CD4-positive, alpha-beta T cell treated with Interleukin-4 for 1 hour (primary cell): ENCODE measurements at regions not wholly inside any gene's neighbourhood (a gene's known extent, or its start where the extent isn't known, plus 50 kb on each side); places are given as distances from the start of the nearest gene placed in this dataset.

Experiments
- DNase-seq, 2 donors: peaks; one replicate each; pipeline ENCODE4 v3.0.0-alpha.2; 2020 to 2022

DNA sequence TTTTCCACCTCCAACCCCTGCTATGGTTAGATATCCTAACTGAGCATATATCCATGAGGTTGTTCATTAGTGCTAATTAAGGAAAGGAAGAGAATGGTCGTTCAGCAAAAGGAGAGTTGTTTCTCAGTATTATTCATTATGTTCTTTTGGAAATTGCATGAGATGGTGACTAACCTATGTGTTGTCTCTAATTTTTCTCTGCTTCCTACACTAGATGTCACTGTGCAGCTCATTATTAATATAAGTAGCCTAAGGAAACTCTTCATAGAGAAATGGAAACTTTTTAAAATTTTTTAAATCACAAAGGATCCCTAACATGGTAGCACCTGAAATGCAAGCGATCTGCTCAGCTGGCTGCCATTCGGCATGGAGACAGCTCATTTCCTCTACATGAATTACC, 67.7 kb upstream of the FAM9A start:
- no peak for DNase-seq

DNA sequence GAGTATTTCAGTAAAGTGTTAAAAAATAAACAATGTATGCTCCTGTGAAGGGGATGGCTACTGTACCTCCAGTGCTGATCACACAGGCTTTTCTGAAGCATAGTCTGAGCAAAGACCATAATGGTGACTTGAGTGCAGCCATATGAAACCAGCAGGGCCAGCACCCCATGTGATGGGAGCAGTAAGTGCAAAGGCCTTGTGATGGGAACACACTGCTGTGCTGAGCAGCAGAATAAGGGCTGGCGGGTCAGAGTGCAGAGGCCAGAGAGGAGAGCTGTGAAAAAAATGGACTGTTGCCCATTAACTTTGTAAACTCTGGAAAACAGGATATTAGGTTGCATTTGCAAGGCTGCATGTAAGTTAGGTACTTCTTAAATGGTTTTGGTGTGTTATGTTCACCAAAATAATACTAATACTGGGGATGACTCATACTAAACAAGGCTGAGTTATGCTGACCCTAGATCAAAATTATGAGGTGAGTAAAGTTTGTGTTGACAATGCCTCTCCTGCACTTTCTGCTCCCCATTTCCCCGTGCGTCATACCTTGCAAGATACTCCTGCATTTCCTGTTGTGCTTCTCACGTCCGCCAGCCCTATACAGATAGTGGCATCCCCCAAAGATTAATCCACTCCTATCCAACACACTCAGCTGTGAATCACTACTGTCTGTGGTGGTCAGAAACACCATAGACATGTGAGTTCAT, 67.0 kb upstream of the FAM9A start:
- no peak for DNase-seq

DNA sequence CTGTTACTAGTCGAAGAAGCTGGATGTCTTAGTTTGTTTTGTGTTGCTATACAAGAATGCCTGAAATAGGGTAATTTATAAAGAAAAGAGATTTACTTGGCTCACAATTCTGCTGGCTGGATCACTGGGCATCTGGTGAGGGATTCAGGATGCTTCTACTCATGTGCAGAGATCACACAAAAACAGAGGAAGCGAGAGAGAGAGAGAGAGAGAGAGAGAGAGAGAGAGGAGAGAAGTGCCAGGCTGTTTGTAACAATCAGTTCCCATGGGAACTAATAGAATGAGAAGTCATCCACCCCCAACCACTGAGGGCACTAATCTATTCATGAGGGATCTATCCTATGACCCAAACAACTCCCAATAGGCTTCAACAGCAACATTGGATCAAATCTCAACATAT, 66.2 kb upstream of the FAM9A start:
- no peak for DNase-seq

DNA sequence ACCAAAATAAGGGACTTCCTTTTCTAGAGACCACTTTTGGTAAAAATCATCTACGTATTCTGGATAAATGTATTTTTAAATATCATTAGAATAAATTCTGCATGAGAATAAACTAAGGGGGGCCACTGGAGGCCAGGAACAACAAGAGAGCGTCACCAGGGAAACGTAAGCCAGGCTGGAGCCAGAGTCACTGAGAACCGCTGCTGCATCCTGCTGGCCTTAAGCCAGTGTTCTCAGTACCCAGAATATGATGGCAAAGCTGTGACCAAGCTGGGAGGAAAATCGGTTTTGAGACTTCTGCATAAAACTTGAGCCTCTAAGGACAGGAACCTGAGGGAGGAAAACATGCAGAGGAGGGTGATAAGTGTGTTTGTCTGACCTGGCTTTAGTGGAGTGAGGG, 63.0 kb upstream of the FAM9A start:
- DNase-seq = no peak

DNA sequence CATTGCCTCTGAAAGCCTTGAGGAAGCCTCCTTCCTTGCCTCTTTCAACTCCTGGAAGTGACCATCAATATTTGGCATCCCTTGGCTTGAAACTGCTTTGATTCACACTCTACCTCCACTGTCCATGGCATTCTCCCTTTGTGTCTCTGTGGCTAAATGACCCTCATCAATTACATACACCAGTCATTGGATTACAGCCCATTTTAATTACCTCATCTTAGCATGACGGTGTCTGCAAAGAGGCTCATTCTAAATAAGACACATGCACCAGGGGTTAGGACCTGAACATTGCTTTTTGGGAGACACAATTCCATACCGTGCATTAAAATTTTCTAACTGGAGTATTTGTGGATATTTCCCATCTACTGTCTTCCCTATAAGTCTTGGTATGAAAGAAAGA, 60.7 kb upstream of the FAM9A start:
- no peak for DNase-seq

DNA sequence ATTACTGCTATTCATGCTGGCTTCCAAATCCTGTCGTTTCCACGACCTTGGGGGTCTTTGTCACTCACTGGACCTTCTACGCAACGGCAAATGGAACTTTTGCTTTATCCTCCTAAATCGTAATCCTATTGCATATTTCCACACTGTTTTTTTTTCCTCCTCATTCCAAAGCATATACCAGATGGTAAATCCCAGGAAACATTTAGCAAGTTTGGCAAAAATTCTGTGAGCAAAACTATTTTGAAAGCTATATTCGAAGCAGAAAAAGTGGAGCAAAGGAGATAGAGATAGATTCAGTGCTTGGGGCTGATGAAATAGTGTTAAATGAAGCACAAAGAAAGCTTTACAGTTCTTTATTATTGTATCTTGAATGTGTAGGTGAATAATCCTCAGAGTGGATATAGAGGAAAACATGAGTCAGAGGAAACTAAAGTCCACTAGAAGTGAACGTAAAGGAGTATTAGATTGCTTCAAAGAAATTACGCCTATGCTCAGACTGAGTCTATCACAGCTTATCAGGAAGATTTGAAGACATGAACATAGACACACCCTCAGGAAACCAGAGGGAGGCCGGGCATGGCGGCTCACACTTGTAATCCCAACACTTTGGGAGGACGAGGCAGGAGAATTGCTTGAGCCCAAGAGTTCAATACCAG, 50.2 kb upstream of the FAM9A start:
- no peak for DNase-seq
